PFSK-1 (cell line): ENCODE measurements at regions not wholly inside any gene's neighbourhood (a gene's known extent, or its start where the extent isn't known, plus 50 kb on each side); places are given as distances from the start of the nearest gene placed in this dataset.

Source experiments
- FOXP2 ChIP-seq: optimal IDR thresholded peaks from 2 replicates; pipeline ENCODE3; 2011; ENCODE audit warnings: borderline replicate concordance, control low read depth, inconsistent platforms; ENCODE audit not compliant: insufficient read depth; ENCODE audit errors: extremely low read length, extremely low read depth
- POLR2AphosphoS5 ChIP-seq: IDR thresholded peaks from 2 replicates; pipeline ENCODE4 v1.6.1; 2012; ENCODE audit warnings: low read depth, mild to moderate bottlenecking, control low read depth, low read length, moderate library complexity
- SIN3A ChIP-seq: IDR thresholded peaks from 2 replicates; pipeline ENCODE4 v1.6.1; 2012; ENCODE audit warnings: mild to moderate bottlenecking, low read length, moderate library complexity, borderline replicate concordance; ENCODE audit not compliant: insufficient read depth
- TAF1 ChIP-seq: IDR thresholded peaks from 2 replicates; pipeline ENCODE4 v1.6.1; 2012; ENCODE audit warnings: low read length, control low read depth, borderline replicate concordance; ENCODE audit not compliant: insufficient read depth
- TF ChIP-seq, protein P1 (sequence below), 2 experiments: IDR thresholded peaks; 2 replicates each; pipeline versions ENCODE4 v1.6.1 to v1.8.0; 2011 to 2012; ENCODE audit warnings: low read depth in 2 of 2, low read length in 2 of 2, control low read depth in 1 of 2, inconsistent platforms in 1 of 2, mild to moderate bottlenecking in 1 of 2, moderate library complexity in 1 of 2; ENCODE audit not compliant: insufficient read depth in 1 of 2

DNA sequence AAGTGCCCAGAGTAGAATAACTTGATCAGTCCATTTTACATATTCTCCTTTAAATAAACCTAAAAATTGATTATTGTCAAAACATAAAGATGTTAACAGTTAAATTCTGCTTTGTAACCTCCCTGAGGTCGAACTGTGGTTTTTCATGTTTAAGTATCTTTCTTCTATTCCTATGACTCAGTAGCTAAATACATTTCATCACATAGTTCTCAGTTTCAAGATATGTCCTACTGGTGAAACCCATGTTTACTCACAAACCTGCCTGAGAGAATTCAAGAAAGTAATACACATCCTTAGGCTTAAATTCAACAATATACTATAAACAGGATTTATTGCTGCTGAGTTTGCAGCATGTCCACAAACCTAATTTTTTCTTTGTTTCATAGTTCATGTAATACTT, 692.9 kb downstream of the ZPLD1 start:
- TF ChIP-seq, protein P1, sequence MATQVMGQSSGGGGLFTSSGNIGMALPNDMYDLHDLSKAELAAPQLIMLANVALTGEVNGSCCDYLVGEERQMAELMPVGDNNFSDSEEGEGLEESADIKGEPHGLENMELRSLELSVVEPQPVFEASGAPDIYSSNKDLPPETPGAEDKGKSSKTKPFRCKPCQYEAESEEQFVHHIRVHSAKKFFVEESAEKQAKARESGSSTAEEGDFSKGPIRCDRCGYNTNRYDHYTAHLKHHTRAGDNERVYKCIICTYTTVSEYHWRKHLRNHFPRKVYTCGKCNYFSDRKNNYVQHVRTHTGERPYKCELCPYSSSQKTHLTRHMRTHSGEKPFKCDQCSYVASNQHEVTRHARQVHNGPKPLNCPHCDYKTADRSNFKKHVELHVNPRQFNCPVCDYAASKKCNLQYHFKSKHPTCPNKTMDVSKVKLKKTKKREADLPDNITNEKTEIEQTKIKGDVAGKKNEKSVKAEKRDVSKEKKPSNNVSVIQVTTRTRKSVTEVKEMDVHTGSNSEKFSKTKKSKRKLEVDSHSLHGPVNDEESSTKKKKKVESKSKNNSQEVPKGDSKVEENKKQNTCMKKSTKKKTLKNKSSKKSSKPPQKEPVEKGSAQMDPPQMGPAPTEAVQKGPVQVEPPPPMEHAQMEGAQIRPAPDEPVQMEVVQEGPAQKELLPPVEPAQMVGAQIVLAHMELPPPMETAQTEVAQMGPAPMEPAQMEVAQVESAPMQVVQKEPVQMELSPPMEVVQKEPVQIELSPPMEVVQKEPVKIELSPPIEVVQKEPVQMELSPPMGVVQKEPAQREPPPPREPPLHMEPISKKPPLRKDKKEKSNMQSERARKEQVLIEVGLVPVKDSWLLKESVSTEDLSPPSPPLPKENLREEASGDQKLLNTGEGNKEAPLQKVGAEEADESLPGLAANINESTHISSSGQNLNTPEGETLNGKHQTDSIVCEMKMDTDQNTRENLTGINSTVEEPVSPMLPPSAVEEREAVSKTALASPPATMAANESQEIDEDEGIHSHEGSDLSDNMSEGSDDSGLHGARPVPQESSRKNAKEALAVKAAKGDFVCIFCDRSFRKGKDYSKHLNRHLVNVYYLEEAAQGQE (IDR thresholded peaks at IDR 0.05; ENCODE audit: insufficient read depth in 1 of 2, low read depth in 2 of 2, low read length in 2 of 2) = no peak
- TF ChIP-seq FOXP2 (no peak), POLR2AphosphoS5 (no peak), SIN3A (no peak), TAF1 (no peak)

DNA sequence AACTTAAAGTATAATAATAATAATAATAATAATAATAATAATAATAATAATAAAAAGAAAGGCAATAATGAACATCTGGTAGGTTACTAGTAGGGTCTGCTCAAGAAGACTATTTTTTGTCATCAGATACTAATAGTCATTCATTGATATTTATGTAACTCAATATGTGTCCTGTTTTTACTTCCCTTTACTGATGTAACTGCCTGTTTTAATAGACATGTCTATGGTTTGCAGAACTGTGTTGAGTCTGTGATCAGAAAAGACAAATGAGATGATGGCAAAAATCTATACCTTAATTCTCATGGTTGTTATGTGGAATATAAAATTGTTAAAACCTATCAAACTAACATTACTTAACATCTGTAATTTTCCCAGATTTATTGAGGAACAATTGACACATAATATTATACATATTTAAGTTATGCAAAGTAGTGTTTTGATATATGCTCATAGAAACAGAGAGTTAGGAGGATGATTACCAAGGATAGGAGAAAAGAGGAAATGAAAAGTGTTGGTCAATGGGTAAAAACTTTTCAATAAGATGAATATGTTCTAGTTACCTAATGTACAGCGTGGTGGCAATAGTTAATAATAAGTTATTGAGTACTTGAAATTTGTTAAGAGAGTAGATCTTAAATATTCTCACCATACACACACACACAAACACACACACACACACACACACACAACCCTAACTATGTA, 699.4 kb downstream of the ZPLD1 start:
- TF ChIP-seq POLR2AphosphoS5 (no peak), TAF1 (no peak)
- TF ChIP-seq, protein P1 (IDR thresholded peaks at IDR 0.05; ENCODE audit: insufficient read depth in 1 of 2, low read depth in 2 of 2, low read length in 2 of 2) = no peak

DNA sequence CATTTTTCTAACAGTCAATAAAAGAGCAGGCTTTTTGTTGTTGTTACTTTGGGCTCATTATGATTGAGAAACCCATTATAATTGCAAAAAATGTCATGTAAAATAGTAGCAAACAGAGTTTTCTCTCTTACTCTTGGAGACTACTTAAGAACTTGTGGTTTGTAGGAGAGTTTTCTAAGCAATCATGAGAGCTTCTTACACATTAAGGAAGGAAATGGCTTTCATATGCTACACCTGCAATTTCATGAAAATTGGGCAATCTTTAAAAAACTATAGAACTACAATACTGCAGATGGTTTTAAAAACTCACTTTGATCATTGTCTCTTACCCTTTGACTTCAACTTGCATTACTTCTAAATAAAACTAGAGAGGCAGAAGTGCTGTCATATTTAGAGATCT, 701.8 kb downstream of the ZPLD1 start:
- TF ChIP-seq SIN3A = no peak
- TF ChIP-seq TAF1 = no peak
- TF ChIP-seq, protein P1 (IDR thresholded peaks at IDR 0.05; ENCODE audit: insufficient read depth in 1 of 2, low read depth in 2 of 2, low read length in 2 of 2) = no peak
- no peak for TF ChIP-seq FOXP2
- TF ChIP-seq POLR2AphosphoS5 = no peak

DNA sequence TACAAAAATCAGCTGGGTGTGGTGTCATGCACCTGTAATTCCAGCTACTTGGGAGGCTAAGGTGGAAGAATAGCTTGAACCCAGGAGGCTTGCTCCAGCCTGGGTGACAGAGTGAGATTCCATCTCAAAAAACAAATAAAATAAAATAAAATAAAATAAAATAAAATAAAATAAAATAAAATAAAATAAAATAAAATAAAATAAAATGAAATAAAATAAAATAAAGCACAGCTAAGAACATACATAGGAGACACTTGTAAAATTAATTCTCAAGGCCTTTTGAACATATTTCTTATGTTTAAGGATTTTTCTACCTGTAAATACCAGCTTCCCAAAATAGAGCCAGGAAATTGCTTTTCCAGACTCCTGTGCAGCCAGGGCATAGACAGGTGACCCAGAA, 703.0 kb downstream of the ZPLD1 start:
- TF ChIP-seq FOXP2 = no peak
- TF ChIP-seq, protein P1 (IDR thresholded peaks at IDR 0.05; ENCODE audit: insufficient read depth in 1 of 2, low read depth in 2 of 2, low read length in 2 of 2) = no peak
- no peak for TF ChIP-seq TAF1
- TF ChIP-seq POLR2AphosphoS5 = no peak
- no peak for TF ChIP-seq SIN3A

DNA sequence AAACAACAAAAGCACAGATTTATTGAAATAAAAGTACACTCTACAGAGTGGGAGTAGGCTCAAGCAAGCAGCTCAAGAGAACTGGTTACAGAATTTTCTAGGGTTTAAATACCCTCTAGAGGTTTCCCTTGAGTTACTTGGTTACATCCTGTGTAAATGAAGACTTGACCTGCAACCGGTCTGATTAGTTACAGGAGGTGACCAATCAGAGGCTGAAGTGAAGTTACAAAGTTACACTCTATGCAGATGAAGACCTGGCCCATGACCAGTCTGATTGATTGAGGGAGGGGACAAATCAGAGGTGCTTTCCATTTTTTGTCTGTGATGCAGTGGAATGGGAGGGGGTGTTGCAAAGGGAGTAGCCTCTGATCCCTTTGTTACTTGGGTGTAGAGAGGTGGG, 723.4 kb downstream of the ZPLD1 start:
- TF ChIP-seq TAF1 (no peak), POLR2AphosphoS5 (no peak), SIN3A (no peak), FOXP2 (no peak)
- TF ChIP-seq, protein P1 (IDR thresholded peaks at IDR 0.05; ENCODE audit: insufficient read depth in 1 of 2, low read depth in 2 of 2, low read length in 2 of 2) = no peak
